HG03039 (cell line): ENCODE measurements at regions not wholly inside any gene's neighbourhood (a gene's known extent, or its start where the extent isn't known, plus 50 kb on each side); places are given as distances from the start of the nearest gene placed in this dataset.
A peak's percentile ranks its signal among the peaks of the same experiment; 100 is the strongest.

Experiments
- ATAC-seq: cut with Tn5 transposase; IDR thresholded peaks from one replicate; pipeline ENCODE4 v1.9.1; 2021; ENCODE audit warnings: mild to moderate bottlenecking, moderate library complexity; ENCODE audit not compliant: unreplicated experiment

GRCh38 chr4:14853176-14853943, 148.9 kb upstream of the CPEB2 start:
- ATAC-seq: no peak

- no peak for ATAC-seq
These were observed 146.6 kb upstream of the CPEB2 start for GRCh38 chr4:14855719-14856061.

- ATAC-seq: peak; percentile 97
These were observed 146.0 kb upstream of the CPEB2 start for GRCh38 chr4:14856062-14856933.

- ATAC-seq: no peak
These were observed 145.4 kb upstream of the CPEB2 start for GRCh38 chr4:14856934-14857235.

GRCh38 chr4:14857475-14857874, 144.8 kb upstream of the CPEB2 start:
- ATAC-seq: no peak

- ATAC-seq: no peak
These were observed 144.3 kb upstream of the CPEB2 start for GRCh38 chr4:14857981-14858380.

- ATAC-seq: no peak
These were observed 139.4 kb upstream of the CPEB2 start for GRCh38 chr4:14862891-14863290.

- no peak for ATAC-seq
These were observed 138.6 kb upstream of the CPEB2 start for GRCh38 chr4:14863418-14864364.

- no peak for ATAC-seq
These were observed 137.8 kb upstream of the CPEB2 start for GRCh38 chr4:14864365-14865030.

GRCh38 chr4:14865031-14865366, 137.3 kb upstream of the CPEB2 start:
- no peak for ATAC-seq

GRCh38 chr4:14865804-14866203, 136.5 kb upstream of the CPEB2 start:
- ATAC-seq: no peak

GRCh38 chr4:14867847-14868246, 134.4 kb upstream of the CPEB2 start:
- ATAC-seq: no peak

GRCh38 chr4:14868426-14869395, 133.6 kb upstream of the CPEB2 start:
- ATAC-seq: peak; percentile 40

GRCh38 chr4:14871676-14872430, 130.4 kb upstream of the CPEB2 start:
- no peak for ATAC-seq

- ATAC-seq: peak; percentile 61
These were observed 127.3 kb upstream of the CPEB2 start for GRCh38 chr4:14874990-14875389.

- no peak for ATAC-seq
These were observed 124.7 kb upstream of the CPEB2 start for GRCh38 chr4:14877246-14878225.

GRCh38 chr4:14878681-14879080, 123.6 kb upstream of the CPEB2 start:
- ATAC-seq: no peak

- no peak for ATAC-seq
These were observed 122.6 kb upstream of the CPEB2 start for GRCh38 chr4:14879683-14880082.
